BJ (cell line): ENCODE measurements at regions not wholly inside any gene's neighbourhood (a gene's known extent, or its start where the extent isn't known, plus 50 kb on each side); places are given as distances from the start of the nearest gene placed in this dataset.

Experiments
- CTCF ChIA-PET: fragments of 350-600 bp; formaldehyde crosslinking; extraction: SDS; loops from one replicate; lab custom pipeline; 2021; ENCODE audit warnings: antibody characterized with exemption, inconsistent platforms; lab: Yijun Ruan, JAX
- POLR2A ChIA-PET: fragments of 300-600 bp; sonication (Branson Sonifier 250); formaldehyde crosslinking; extraction: SDS; loops from one replicate; lab custom pipeline; 2021; ENCODE audit warnings: antibody characterized with exemption; lab: Charles Lee
- DNase-seq: peaks from one replicate; pipeline ENCODE4 v3.0.0-alpha.2; 2011; ENCODE audit warnings: low read depth
- H3K27me3 ChIP-seq: 2 replicates; pipeline ENCODE4 v1.6.0; 2011; ENCODE audit warnings: low read length; ENCODE audit not compliant: control insufficient read depth, insufficient read depth
- H3K36me3 ChIP-seq: 2 replicates; pipeline ENCODE4 v1.5.1; 2011; ENCODE audit warnings: low read length; ENCODE audit not compliant: control insufficient read depth, insufficient read depth
- H3K4me3 ChIP-seq: 2 replicates; pipeline ENCODE4 v1.5.1; 2011; ENCODE audit warnings: low read depth, mild to moderate bottlenecking, control low read depth, low read length
- CTCF ChIP-seq: IDR thresholded peaks from 2 replicates; pipeline ENCODE4 v1.5.1; 2011; ENCODE audit warnings: low read depth, mild to moderate bottlenecking, control low read depth, inconsistent platforms, low read length, moderate library complexity; ENCODE audit not compliant: insufficient read depth

GRCh38 chr12:115419145-115419646 lies 735.2 kb upstream of the TBX3 start:
- Histone ChIP-seq H3K4me3 (no peak overlapping the region), H3K27me3 (no peaks in the 10 kb centered on the region), H3K36me3 (no peaks in the 10 kb centered on the region)
- CTCF ChIA-PET, result interaction anchor here (0.7 to 2.0 kb wide), 2 partner anchors 10 kb away, joined by 3 to 8 read pairs; no protein-coding TSS in a partner anchor
- DNase-seq, result no peak
- POLR2A ChIA-PET, result no interaction called here
- no peak for TF ChIP-seq CTCF

- Histone ChIP-seq H3K36me3 (no peaks in the 10 kb centered on the region), H3K27me3 (no peaks in the 10 kb centered on the region), H3K4me3 (no peak overlapping the region)
- TF ChIP-seq CTCF, result no peak
- CTCF ChIA-PET, result no interaction called here
- POLR2A ChIA-PET, result no interaction called here
- no peak for DNase-seq
Observed at GRCh38 chr12:115417610-115418009, 733.6 kb upstream of the TBX3 start.

GRCh38 chr12:115416869-115417268 lies 732.9 kb upstream of the TBX3 start:
- ChIA-PET POLR2A (no interaction called here), CTCF (no interaction called here)
- H3K36me3 ChIP-seq, result no peaks in the 10 kb centered on the region
- TF ChIP-seq CTCF, result no peak
- no peak overlapping the region for H3K4me3 ChIP-seq
- no peaks in the 10 kb centered on the region for H3K27me3 ChIP-seq
- DNase-seq, result no peak

- Histone ChIP-seq H3K36me3 (no peaks in the 10 kb centered on the region), H3K4me3 (no peak overlapping the region), H3K27me3 (no peaks in the 10 kb centered on the region)
- TF ChIP-seq CTCF, result no peak
- no peak for DNase-seq
- POLR2A ChIA-PET, result no interaction called here
- CTCF ChIA-PET, result interaction anchor here (0.6 kb wide), 1 partner anchor 207 kb away, joined by 3 read pairs; no protein-coding TSS in a partner anchor
Observed at GRCh38 chr12:115413626-115414025, 729.7 kb upstream of the TBX3 start.

GRCh38 chr12:115412831-115413230 lies 728.9 kb upstream of the TBX3 start:
- ChIA-PET CTCF (no interaction called here), POLR2A (no interaction called here)
- no peak overlapping the region for H3K4me3 ChIP-seq
- DNase-seq, result no peak
- no peaks in the 10 kb centered on the region for H3K27me3 ChIP-seq
- no peak for TF ChIP-seq CTCF
- H3K36me3 ChIP-seq, result no peaks in the 10 kb centered on the region
